CD14-positive monocyte (primary cell): ENCODE measurements at regions not wholly inside any gene's neighbourhood (a gene's known extent, or its start where the extent isn't known, plus 50 kb on each side); places are given as distances from the start of the nearest gene placed in this dataset.

Experiments used
- DNase-seq, 3 donors: peaks; one replicate each; pipeline ENCODE4 v3.0.0-alpha.2; 2011 to 2022
- H2AFZ ChIP-seq: 2 replicates; pipeline ENCODE4 v1.6.0; 2012; ENCODE audit warnings: mild to moderate bottlenecking, low read depth, low read length, inconsistent platforms; ENCODE audit not compliant: insufficient read depth, poor library complexity, severe bottlenecking
- H3K27ac ChIP-seq, 2 donors: 1 replicate in 1 of 2; 2 replicates in 1 of 2; pipeline ENCODE4 v1.5.1; 2012 to 2013; ENCODE audit warnings: low read length in 2 of 2, control low read depth in 1 of 2, inconsistent platforms in 1 of 2, low read depth in 1 of 2, mild to moderate bottlenecking in 1 of 2
- H3K27me3 ChIP-seq, 2 donors: one replicate each; pipeline versions ENCODE4 v1.6.0 to v1.6.1; 2011 to 2013; ENCODE audit warnings: low read length in 2 of 2; ENCODE audit not compliant: control insufficient read depth in 2 of 2, insufficient read depth in 2 of 2
- H3K36me3 ChIP-seq, 2 donors: replicated peaks in 1 of 2; 1 replicate in 1 of 2; 2 replicates in 1 of 2; pipeline versions ENCODE4 v1.5.1 to v1.6.1; 2012 to 2013; ENCODE audit warnings: low read length in 2 of 2, control low read depth in 1 of 2, inconsistent platforms in 1 of 2, mild to moderate bottlenecking in 1 of 2; ENCODE audit not compliant: insufficient read depth in 2 of 2, control insufficient read depth in 1 of 2
- H3K4me1 ChIP-seq, 2 donors: 1 replicate in 1 of 2; 2 replicates in 1 of 2; pipeline versions ENCODE4 v1.5.1 to v1.6.1; 2012 to 2013; ENCODE audit warnings: low read length in 2 of 2, control low read depth in 1 of 2, inconsistent platforms in 1 of 2, mild to moderate bottlenecking in 1 of 2, moderate library complexity in 1 of 2; ENCODE audit not compliant: insufficient read depth in 2 of 2, control insufficient read depth in 1 of 2
- H3K4me2 ChIP-seq: replicated peaks from 2 replicates; pipeline ENCODE3; 2012; ENCODE audit warnings: low read length, moderate library complexity, mild to moderate bottlenecking; ENCODE audit not compliant: poor library complexity, severe bottlenecking; ENCODE audit errors: extremely low read depth
- H3K4me3 ChIP-seq, 3 experiments: fragments of 200-600 bp in 1 of 3; sonication (generic) in 1 of 3; replicated peaks in 1 of 3; 1 replicate in 2 of 3; 2 replicates in 1 of 3; pipeline ENCODE4 v1.5.1; 2011 to 2013; ENCODE audit warnings: low read length in 3 of 3, mild to moderate bottlenecking in 3 of 3, control low read depth in 2 of 3, low read depth in 2 of 3, inconsistent platforms in 1 of 3, moderate library complexity in 1 of 3
- H3K79me2 ChIP-seq: 2 replicates; pipeline ENCODE4 v1.6.0; 2012; ENCODE audit warnings: mild to moderate bottlenecking, control low read depth, inconsistent platforms, low read length, moderate library complexity; ENCODE audit not compliant: insufficient read depth
- H3K9ac ChIP-seq: 2 replicates; pipeline ENCODE4 v1.6.0; 2017; ENCODE audit warnings: low read length, mild to moderate bottlenecking; ENCODE audit not compliant: insufficient read depth, poor library complexity, severe bottlenecking
- H3K9me3 ChIP-seq, 2 donors: replicated peaks in 1 of 2; 1 replicate in 1 of 2; 2 replicates in 1 of 2; pipeline versions ENCODE4 v1.5.1 to v1.6.1; 2012 to 2013; ENCODE audit warnings: low read length in 2 of 2, control low read depth in 1 of 2; ENCODE audit not compliant: control insufficient read depth in 1 of 2, insufficient read depth in 1 of 2
- H4K20me1 ChIP-seq: 2 replicates; pipeline ENCODE4 v1.6.0; 2012; ENCODE audit warnings: mild to moderate bottlenecking, low read length, control low read depth, moderate library complexity; ENCODE audit not compliant: insufficient read depth
- H3K27ac Mint-ChIP-seq, 7 donors: one replicate each; pipeline ENCODE4 v1.8.0; 2020; ENCODE audit warnings: mild to moderate bottlenecking in 7 of 7, mixed read lengths in 7 of 7, moderate library complexity in 6 of 7, inconsistent platforms in 2 of 7
- H3K27me3 Mint-ChIP-seq, 3 donors: one replicate each; pipeline ENCODE4 v1.8.0; 2021 to 2022; ENCODE audit warnings: low read depth in 3 of 3, mild to moderate bottlenecking in 3 of 3, mixed read lengths in 3 of 3, moderate library complexity in 3 of 3, inconsistent platforms in 1 of 3
- H3K36me3 Mint-ChIP-seq, 2 donors: one replicate each; pipeline ENCODE4 v1.8.0; 2020; ENCODE audit warnings: mixed read lengths in 2 of 2, inconsistent platforms in 1 of 2, mild to moderate bottlenecking in 1 of 2
- H3K4me1 Mint-ChIP-seq: one replicate; pipeline ENCODE4 v1.8.0; 2020; ENCODE audit warnings: mild to moderate bottlenecking, mixed read lengths
- H3K4me3 Mint-ChIP-seq, 2 donors: one replicate each; pipeline ENCODE4 v1.8.0; 2020; ENCODE audit warnings: mild to moderate bottlenecking in 2 of 2, mixed read lengths in 2 of 2, moderate library complexity in 1 of 2
- H3K9me3 Mint-ChIP-seq, 7 donors: one replicate each; pipeline ENCODE4 v1.8.0; 2020 to 2022; ENCODE audit warnings: mixed read lengths in 7 of 7, mild to moderate bottlenecking in 6 of 7, moderate library complexity in 6 of 7, inconsistent platforms in 2 of 7
- WGBS: methylation state at CpG from one replicate; pipeline ENCODE4 v1.1.5; 2013; ENCODE audit warnings: missing lambda C conversion rate; ENCODE audit not compliant: insufficient coverage; 5-methylcytosine and 5-hydroxymethylcytosine counted together
- intact Hi-C, 2 donors: fragments of 100-400 bp; cut with micrococcal nuclease; formaldehyde crosslinking; loops; one replicate each; pipeline versions ENCODE4 v1.15.0 to v1.15.1; 2023
- TF ChIP-seq, protein P1 (sequence below): fragments of 200-600 bp; IDR thresholded peaks from one replicate; pipeline ENCODE4 v1.8.0; 2022; ENCODE audit warnings: antibody characterized with exemption, mild to moderate bottlenecking

DNA sequence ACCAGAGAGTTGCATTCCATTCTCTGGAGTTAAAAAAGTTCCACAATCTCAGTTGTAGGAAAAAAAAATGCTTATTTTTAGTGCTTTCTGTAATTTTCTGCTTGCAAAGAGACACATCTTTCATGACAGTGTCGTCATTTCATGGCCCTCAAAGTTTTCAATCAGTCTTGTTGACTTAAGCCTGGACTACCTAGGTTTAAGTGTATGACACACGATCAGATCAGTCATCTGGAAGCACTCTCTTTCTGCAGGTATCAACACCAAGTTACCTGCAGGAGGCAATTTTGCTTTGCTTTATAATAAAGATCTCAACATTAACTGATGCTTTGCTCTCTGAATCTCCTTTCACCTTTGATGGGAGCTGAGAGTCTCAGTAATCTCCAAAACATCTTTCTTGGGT is 251.6 kb downstream of the BCAT1 start:
- no peak overlapping the region for H3K27ac Mint-ChIP-seq
- no peaks in the 10 kb centered on the region for H3K27me3 ChIP-seq
- no peaks in the 10 kb centered on the region for H3K36me3 Mint-ChIP-seq
- no peak for DNase-seq
- no peak overlapping the region for H3K9ac ChIP-seq
- no peaks in the 10 kb centered on the region for H3K9me3 ChIP-seq
- H2AFZ ChIP-seq = no peak overlapping the region
- no peak overlapping the region for H3K4me3 ChIP-seq
- H3K4me3 Mint-ChIP-seq = no peak overlapping the region
- H3K9me3 Mint-ChIP-seq = no peaks in the 10 kb centered on the region
- no peak overlapping the region for H3K4me2 ChIP-seq
- no peak overlapping the region for H3K27ac ChIP-seq
- H3K4me1 Mint-ChIP-seq = peaks cover 10% of the 10 kb centered on the region
- intact Hi-C loops = no loop called here
- TF ChIP-seq, protein P1, sequence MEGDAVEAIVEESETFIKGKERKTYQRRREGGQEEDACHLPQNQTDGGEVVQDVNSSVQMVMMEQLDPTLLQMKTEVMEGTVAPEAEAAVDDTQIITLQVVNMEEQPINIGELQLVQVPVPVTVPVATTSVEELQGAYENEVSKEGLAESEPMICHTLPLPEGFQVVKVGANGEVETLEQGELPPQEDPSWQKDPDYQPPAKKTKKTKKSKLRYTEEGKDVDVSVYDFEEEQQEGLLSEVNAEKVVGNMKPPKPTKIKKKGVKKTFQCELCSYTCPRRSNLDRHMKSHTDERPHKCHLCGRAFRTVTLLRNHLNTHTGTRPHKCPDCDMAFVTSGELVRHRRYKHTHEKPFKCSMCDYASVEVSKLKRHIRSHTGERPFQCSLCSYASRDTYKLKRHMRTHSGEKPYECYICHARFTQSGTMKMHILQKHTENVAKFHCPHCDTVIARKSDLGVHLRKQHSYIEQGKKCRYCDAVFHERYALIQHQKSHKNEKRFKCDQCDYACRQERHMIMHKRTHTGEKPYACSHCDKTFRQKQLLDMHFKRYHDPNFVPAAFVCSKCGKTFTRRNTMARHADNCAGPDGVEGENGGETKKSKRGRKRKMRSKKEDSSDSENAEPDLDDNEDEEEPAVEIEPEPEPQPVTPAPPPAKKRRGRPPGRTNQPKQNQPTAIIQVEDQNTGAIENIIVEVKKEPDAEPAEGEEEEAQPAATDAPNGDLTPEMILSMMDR = no peak
- H3K4me1 ChIP-seq = no peaks in the 10 kb centered on the region
- 100% methylated on average over 2 of the region's 2 CpGs for WGBS
- H3K79me2 ChIP-seq = no peaks in the 10 kb centered on the region
- H3K36me3 ChIP-seq = no peaks in the 10 kb centered on the region
- H3K27me3 Mint-ChIP-seq = peaks cover 0 to 2% (median 0%) of the 10 kb centered on the region in 3 donors
- no peaks in the 10 kb centered on the region for H4K20me1 ChIP-seq

DNA sequence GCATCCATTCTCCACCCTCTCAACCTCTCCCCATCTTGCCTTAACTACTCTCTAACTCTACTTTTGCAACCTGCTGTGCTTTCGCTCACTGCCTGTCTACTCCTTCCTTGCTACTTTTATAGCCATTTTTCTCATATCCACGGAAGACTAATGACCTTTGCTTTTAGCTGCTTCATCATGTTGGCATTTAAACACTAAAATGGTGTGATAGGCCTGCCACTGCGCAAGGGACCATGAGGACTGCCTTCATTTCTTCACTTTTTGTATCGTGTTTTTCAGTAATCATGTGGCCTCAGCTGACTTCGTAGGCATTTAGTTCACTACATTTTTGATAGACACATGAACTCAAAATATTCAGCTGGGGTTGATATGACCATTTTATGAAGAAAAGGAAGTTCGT is 252.1 kb downstream of the BCAT1 start:
- Histone ChIP-seq H3K9me3 (no peaks in the 10 kb centered on the region), H3K9ac (no peak overlapping the region), H3K4me1 (no peaks in the 10 kb centered on the region), H3K4me2 (no peak overlapping the region), H3K79me2 (no peaks in the 10 kb centered on the region), H3K27me3 (no peaks in the 10 kb centered on the region), H4K20me1 (no peaks in the 10 kb centered on the region), H2AFZ (no peak overlapping the region), H3K36me3 (no peaks in the 10 kb centered on the region), H3K27ac (no peak overlapping the region), H3K4me3 (no peak overlapping the region)
- no peaks in the 10 kb centered on the region for H3K9me3 Mint-ChIP-seq
- H3K4me1 Mint-ChIP-seq = peaks cover 10% of the 10 kb centered on the region
- no peak overlapping the region for H3K4me3 Mint-ChIP-seq
- WGBS = 93% methylated on average over 2 of the region's 6 CpGs
- H3K36me3 Mint-ChIP-seq = no peaks in the 10 kb centered on the region
- no peak overlapping the region for H3K27ac Mint-ChIP-seq
- DNase-seq = no peak
- intact Hi-C loops = no loop called here
- H3K27me3 Mint-ChIP-seq = peaks cover 0 to 2% (median 0%) of the 10 kb centered on the region in 3 donors
- TF ChIP-seq, protein P1 = no peak
